A549 (cell line): ENCODE measurements at regions not wholly inside any gene's neighbourhood (a gene's known extent, or its start where the extent isn't known, plus 50 kb on each side); places are given as distances from the start of the nearest gene placed in this dataset.
A peak's percentile ranks its signal among the peaks of the same experiment; 100 is the strongest.
"Not testable (repeated sequence)": the region's sequence is repeated elsewhere in the genome, so short reads cannot be mapped to it uniquely, and the experiment has no call there.

Experiments
- ATAC-seq, 2 experiments: fragments of 200-7000 bp in 1 of 2; fragments of >200 bp in 1 of 2; cut with Nextera tagmentation in 1 of 2; cut with Tn5 transposase in 1 of 2; 3 replicates each; pipeline versions ENCODE4 v1.8.0 to v1.9.1; 2018 to 2020; ENCODE audit warnings: mild to moderate bottlenecking in 1 of 2, moderate library complexity in 1 of 2
- CTCF ChIA-PET: fragments of 300-600 bp; sonication (Branson Sonifier 250); formaldehyde crosslinking; extraction: SDS; loops from one replicate; lab custom pipeline; 2021; ENCODE audit warnings: antibody characterized with exemption, inconsistent platforms; lab: Yijun Ruan, JAX
- POLR2A ChIA-PET: fragments of 350-600 bp; formaldehyde crosslinking; extraction: SDS; loops from one replicate; lab custom pipeline; 2021; ENCODE audit warnings: antibody characterized with exemption, inconsistent platforms; lab: Yijun Ruan, JAX
- DNase-seq, 2 experiments: peaks; one replicate each; pipeline versions ENCODE4 v3.0.0 to v3.0.0-alpha.2; 2011 to 2016; ENCODE audit warnings: low read depth in 1 of 2, low spot score in 1 of 2
- FAIRE-seq: peaks from 2 replicates; lab custom pipeline; 2011; peaks lifted over from hg19 to GRCh38; lab: Jason Lieb, UNC
- H3K27ac ChIP-seq, 2 experiments: fragments of >200 bp; sonication (Bioruptor Twin); formaldehyde crosslinking; 3 replicates each; pipeline ENCODE4 v1.5.1; 2016 to 2017
- H3K4me1 ChIP-seq: fragments of >200 bp; sonication (Bioruptor Twin); formaldehyde crosslinking; 3 replicates; pipeline ENCODE4 v1.6.1; 2016
- H3K4me2 ChIP-seq: fragments of >200 bp; sonication (Bioruptor Twin); formaldehyde crosslinking; 3 replicates; pipeline ENCODE4 v1.6.1; 2016
- H3K4me3 ChIP-seq: fragments of >200 bp; sonication (Bioruptor Twin); formaldehyde crosslinking; 3 replicates; pipeline ENCODE4 v1.5.1; 2016
- H3K9me3 ChIP-seq: fragments of >200 bp; sonication (Bioruptor Twin); formaldehyde crosslinking; 3 replicates; pipeline ENCODE4 v1.6.1; 2016
- BCL3 ChIP-seq: fragments of >200 bp; sonication (Bioruptor Twin); formaldehyde crosslinking; IDR thresholded peaks from 3 replicates; pipeline ENCODE4 v1.6.1; 2016
- CBX8 ChIP-seq: fragments of 200-600 bp; sonication (generic); IDR thresholded peaks from 2 replicates; pipeline ENCODE4 v1.6.1; 2016
- CEBPB ChIP-seq, 2 experiments: fragments of >200 bp in 1 of 2; sonication (Bioruptor Twin) in 1 of 2; formaldehyde crosslinking in 1 of 2; IDR thresholded peaks; 2 replicates each; pipeline ENCODE4 v1.6.1; 2012 to 2016
- CTCF ChIP-seq: fragments of >200 bp; sonication (Bioruptor Twin); formaldehyde crosslinking; IDR thresholded peaks from 3 replicates; pipeline ENCODE4 v1.5.1; 2016
- E2F6 ChIP-seq: IDR thresholded peaks from 2 replicates; pipeline ENCODE4 v1.6.1; 2012; ENCODE audit warnings: low read depth, borderline replicate concordance
- EHMT2 ChIP-seq: fragments of 200-600 bp; sonication (generic); IDR thresholded peaks from 2 replicates; pipeline ENCODE4 v1.6.1; 2016; ENCODE audit warnings: antibody characterized with exemption, low read depth, mild to moderate bottlenecking, moderate library complexity
- ESRRA ChIP-seq: fragments of 150-350 bp; IDR thresholded peaks from 2 replicates; pipeline ENCODE4 v1.6.1; 2014; ENCODE audit warnings: mild to moderate bottlenecking, low read length, borderline replicate concordance
- FOXS1 ChIP-seq: fragments of 250-450 bp; sonication (Bioruptor Pico); IDR thresholded peaks from 2 replicates; pipeline ENCODE4 v1.5.0; 2020; ENCODE audit warnings: mild to moderate bottlenecking, moderate library complexity
- GATA3 ChIP-seq: IDR thresholded peaks from 2 replicates; pipeline ENCODE4 v1.6.1; 2012; ENCODE audit warnings: borderline replicate concordance
- HES2 ChIP-seq: fragments of >200 bp; sonication (Bioruptor Twin); formaldehyde crosslinking; IDR thresholded peaks from 2 replicates; pipeline ENCODE4 v1.6.1; 2016
- KDM5A ChIP-seq: fragments of 200-600 bp; sonication (generic); IDR thresholded peaks from 2 replicates; pipeline ENCODE4 v1.6.1; 2016; ENCODE audit warnings: antibody characterized with exemption, mild to moderate bottlenecking
- MAX ChIP-seq: IDR thresholded peaks from 2 replicates; pipeline ENCODE4 v1.6.1; 2012
- NFE2L2 ChIP-seq: fragments of 150-350 bp; conservative IDR thresholded peaks from 2 replicates; pipeline ENCODE4 v1.6.1; 2014; ENCODE audit warnings: low read length
- NPAS2 ChIP-seq: fragments of 250-450 bp; sonication (Bioruptor Pico); IDR thresholded peaks from 2 replicates; pipeline ENCODE4 v1.8.0; 2022; ENCODE audit warnings: mild to moderate bottlenecking, moderate library complexity, borderline replicate concordance
- PBX3 ChIP-seq: IDR thresholded peaks from 2 replicates; pipeline ENCODE4 v1.6.1; 2012
- RAD21 ChIP-seq, 2 experiments: fragments of >200 bp in 1 of 2; sonication (Bioruptor Twin) in 1 of 2; formaldehyde crosslinking in 1 of 2; IDR thresholded peaks in 1 of 2; conservative IDR thresholded peaks in 1 of 2; 2 replicates in 1 of 2; 3 replicates in 1 of 2; pipeline ENCODE4 v1.6.1; 2012 to 2018; ENCODE audit warnings: inconsistent platforms in 1 of 2
- SMC3 ChIP-seq: fragments of >200 bp; sonication (Bioruptor Twin); formaldehyde crosslinking; IDR thresholded peaks from 3 replicates; pipeline ENCODE4 v1.6.1; 2018; ENCODE audit warnings: inconsistent platforms
- TFCP2L1 ChIP-seq: fragments of 250-450 bp; sonication (Bioruptor Pico); IDR thresholded peaks from 2 replicates; pipeline ENCODE4 v1.5.0; 2021; ENCODE audit warnings: mild to moderate bottlenecking
- USF2 ChIP-seq: fragments of 450-650 bp; IDR thresholded peaks from 2 replicates; pipeline ENCODE4 v1.6.1; 2014; ENCODE audit warnings: antibody characterized with exemption
- ZFP36 ChIP-seq: fragments of 450-650 bp; IDR thresholded peaks from 2 replicates; pipeline ENCODE4 v1.6.1; 2014; ENCODE audit warnings: borderline replicate concordance; ENCODE audit not compliant: partially characterized antibody
- WGBS: methylation state at CpG from one replicate; pipeline ENCODE4 v1.1.6; 2017; ENCODE audit errors: missing lambda C conversion rate; 5-methylcytosine and 5-hydroxymethylcytosine counted together

GRCh38 chr3:28155631-28156030 is 85.8 kb upstream of the CMC1 start:
- ChIA-PET CTCF (no interaction called here), POLR2A (no interaction called here)
- no peak overlapping the region for H3K4me3 ChIP-seq
- H3K4me2 ChIP-seq = no peak overlapping the region
- no peaks in the 10 kb centered on the region for H3K4me1 ChIP-seq
- 26% methylated on average over 2 of the region's 2 CpGs for WGBS
- TF ChIP-seq FOXS1 (CRISPR knock-in tag) (no peak), NPAS2 (CRISPR knock-in tag) (no peak), GATA3 (no peak), RAD21 (conservative IDR thresholded peaks at IDR 0.05 in 1 of 2, IDR thresholded peaks at IDR 0.05 in 1 of 2) (no peak), EHMT2 (no peak), ZFP36 (no peak)
- no peak overlapping the region for H3K27ac ChIP-seq
- ATAC-seq (no peak), DNase-seq (no peak), FAIRE-seq (no peak)
- H3K9me3 ChIP-seq = peaks cover 3% of the 10 kb centered on the region; the same call in 1 of the 3 replicates

GRCh38 chr3:28156599-28156998 is 84.8 kb upstream of the CMC1 start:
- FAIRE-seq, POLR2A ChIA-PET, H3K4me2 ChIP-seq, H3K27ac ChIP-seq, H3K4me1 ChIP-seq, ATAC-seq, H3K9me3 ChIP-seq, DNase-seq, H3K4me3 ChIP-seq: not testable (repeated sequence)
- CTCF ChIA-PET = interaction anchor here (0.6 kb wide), 1 partner anchor 10 kb away, joined by 3 read pairs; no protein-coding TSS in a partner anchor
- 34% methylated on average over 13 of the region's 16 CpGs for WGBS

GRCh38 chr3:28171962-28172361 is 69.5 kb upstream of the CMC1 start:
- Histone ChIP-seq H3K4me2 (no peak overlapping the region), H3K9me3 (no peaks in the 10 kb centered on the region), H3K4me3 (no peak overlapping the region), H3K27ac (no peak overlapping the region), H3K4me1 (no peaks in the 10 kb centered on the region)
- ChIA-PET CTCF (no interaction called here), POLR2A (no interaction called here)
- TF ChIP-seq NFE2L2 (0 out of 2 replicates have a peak, but pooled peaks have one; percentile 35), CTCF (no peak)
- FAIRE-seq = no peak
- DNase-seq = no peak
- ATAC-seq = no peak
- 55% methylated on average over 1 of the region's 1 CpG for WGBS

- ChIA-PET POLR2A (no interaction called here), CTCF (no interaction called here)
- Histone ChIP-seq H3K27ac (no peak overlapping the region), H3K4me3 (no peak overlapping the region), H3K4me1 (no peaks in the 10 kb centered on the region), H3K9me3 (no peaks in the 10 kb centered on the region), H3K4me2 (no peak overlapping the region)
- FAIRE-seq (no peak), DNase-seq (no peak), ATAC-seq (no peak)
- TF ChIP-seq CBX8 (no peak), USF2 (no peak), ESRRA (no peak), SMC3 (no peak), KDM5A (no peak), PBX3 (no peak), E2F6 (no peak), BCL3 (no peak), CEBPB (IDR thresholded peaks at IDR 0.05) (no peak), TFCP2L1 (CRISPR knock-in tag) (no peak), CTCF (no peak), HES2 (no peak), MAX (no peak)
Observed at GRCh38 chr3:28172748-28173147, 68.7 kb upstream of the CMC1 start.
